WTC11 (cell line): ENCODE measurements at regions not wholly inside any gene's neighbourhood (a gene's known extent, or its start where the extent isn't known, plus 50 kb on each side); places are given as distances from the start of the nearest gene placed in this dataset.

ENCODE experiments used
- ATAC-seq: fragments of 200-7000 bp; cut with Tn5 transposase; 2 replicates; pipeline ENCODE4 v1.10.0; 2021; ENCODE audit warnings: mild to moderate bottlenecking, moderate library complexity
- CTCF ChIA-PET: fragments of 300-600 bp; sonication (Branson Sonifier 250); formaldehyde crosslinking; loops from one replicate; lab custom pipeline; 2021; ENCODE audit warnings: antibody characterized with exemption; lab: Charles Lee
- POLR2A ChIA-PET: fragments of 350-600 bp; sonication (Branson Sonifier 250); formaldehyde crosslinking; loops from one replicate; lab custom pipeline; 2021; ENCODE audit warnings: antibody characterized with exemption; lab: Charles Lee
- DNase-seq: peaks from one replicate; pipeline ENCODE4 v3.0.0; 2021; ENCODE audit warnings: low spot score
- H3K27ac Mint-ChIP-seq: 2 replicates; pipeline ENCODE4 v1.8.0; 2021; ENCODE audit warnings: mixed read lengths
- H3K27me3 Mint-ChIP-seq: 2 replicates; pipeline ENCODE4 v1.8.0; 2021; ENCODE audit warnings: low read depth, mild to moderate bottlenecking, moderate library complexity, mixed read lengths
- H3K36me3 Mint-ChIP-seq: 2 replicates; pipeline ENCODE4 v1.8.0; 2021; ENCODE audit warnings: mixed read lengths
- H3K4me1 Mint-ChIP-seq: 2 replicates; pipeline ENCODE4 v1.8.0; 2022; ENCODE audit warnings: mixed read lengths
- H3K4me3 Mint-ChIP-seq: 2 replicates; pipeline ENCODE4 v1.8.0; 2021; ENCODE audit warnings: mild to moderate bottlenecking, moderate library complexity, mixed read lengths
- H3K9me3 Mint-ChIP-seq: 2 replicates; pipeline ENCODE4 v1.8.0; 2021; ENCODE audit warnings: mixed read lengths
- CREM ChIP-seq: sonication (generic); formaldehyde crosslinking; IDR thresholded peaks from 2 replicates; pipeline ENCODE4 v1.8.1; 2022; ENCODE audit warnings: mild to moderate bottlenecking, missing genetic modification reagents, moderate library complexity
- HMGA2 ChIP-seq: fragments of 250-450 bp; sonication (Bioruptor Pico); IDR thresholded peaks from 2 replicates; pipeline ENCODE4 v1.4.0; 2021; ENCODE audit warnings: mild to moderate bottlenecking, moderate library complexity
- RELA ChIP-seq: sonication (generic); formaldehyde crosslinking; IDR thresholded peaks from 2 replicates; pipeline ENCODE4 v1.8.1; 2022; ENCODE audit warnings: missing genetic modification reagents, mild to moderate bottlenecking, borderline replicate concordance
- SMAD3 ChIP-seq: sonication (generic); formaldehyde crosslinking; IDR thresholded peaks from 2 replicates; pipeline ENCODE4 v1.8.0; 2022; ENCODE audit warnings: missing genetic modification reagents, mild to moderate bottlenecking, borderline replicate concordance
- SP1 ChIP-seq: sonication (generic); formaldehyde crosslinking; conservative IDR thresholded peaks from 2 replicates; pipeline ENCODE4 v1.8.1; 2022; ENCODE audit warnings: missing genetic modification reagents
- ZBTB21 ChIP-seq: sonication (generic); formaldehyde crosslinking; IDR thresholded peaks from 2 replicates; pipeline ENCODE4 v1.8.1; 2023; ENCODE audit warnings: mild to moderate bottlenecking, missing genetic modification reagents, borderline replicate concordance
- ZNF416 ChIP-seq: fragments of 250-450 bp; sonication (Bioruptor Pico); IDR thresholded peaks from 2 replicates; pipeline ENCODE4 v1.9.0; 2021; ENCODE audit warnings: mild to moderate bottlenecking, inconsistent platforms
- TF ChIP-seq, protein P1 (sequence below): fragments of 250-450 bp; sonication (Bioruptor Pico); IDR thresholded peaks from 2 replicates; pipeline ENCODE4 v1.9.0; 2021; ENCODE audit warnings: mild to moderate bottlenecking, borderline replicate concordance
- TF ChIP-seq, protein P2 (sequence below): sonication (generic); formaldehyde crosslinking; IDR thresholded peaks from 2 replicates; pipeline ENCODE4 v1.8.1; 2023; ENCODE audit warnings: mild to moderate bottlenecking, missing genetic modification reagents
- TF ChIP-seq, protein P3 (sequence below): sonication (generic); formaldehyde crosslinking; IDR thresholded peaks from 2 replicates; pipeline ENCODE4 v1.8.0; 2022; ENCODE audit warnings: mild to moderate bottlenecking, missing genetic modification reagents
- TF ChIP-seq, protein P4 (sequence below): sonication (generic); formaldehyde crosslinking; IDR thresholded peaks from 2 replicates; pipeline ENCODE4 v1.8.0; 2022; ENCODE audit warnings: mild to moderate bottlenecking, missing genetic modification reagents
- TF ChIP-seq, protein P5 (sequence below): fragments of 250-450 bp; sonication (Bioruptor Pico); IDR thresholded peaks from 2 replicates; pipeline ENCODE4 v2.1.2; 2022; ENCODE audit warnings: mild to moderate bottlenecking, moderate library complexity
- TF ChIP-seq, protein P6 (sequence below): fragments of 250-450 bp; sonication (Bioruptor Pico); IDR thresholded peaks from 2 replicates; pipeline ENCODE4 v1.9.0; 2021; ENCODE audit warnings: moderate library complexity, mild to moderate bottlenecking, inconsistent platforms, borderline replicate concordance

DNA sequence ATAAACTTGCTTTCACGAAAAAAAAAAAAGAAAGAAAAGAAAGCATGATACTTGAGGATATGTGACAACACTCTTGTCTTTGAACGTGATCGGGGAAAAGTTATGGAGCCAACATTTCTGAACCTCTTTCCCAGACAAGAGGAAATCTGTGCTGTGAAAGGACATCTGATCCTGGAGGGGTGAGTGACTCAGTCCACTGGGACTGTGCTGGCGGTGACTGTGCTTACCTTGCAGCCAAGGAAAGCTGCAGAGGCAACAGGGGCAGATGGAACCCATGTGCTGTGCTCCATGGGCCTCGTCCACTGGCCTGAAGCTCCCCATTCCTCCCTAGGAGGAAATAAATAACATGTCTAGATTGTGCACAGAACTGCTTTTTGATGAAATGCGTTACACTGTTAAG, 116.5 kb upstream of the RAB11FIP2 start (continued):
- TF ChIP-seq, protein P1, sequence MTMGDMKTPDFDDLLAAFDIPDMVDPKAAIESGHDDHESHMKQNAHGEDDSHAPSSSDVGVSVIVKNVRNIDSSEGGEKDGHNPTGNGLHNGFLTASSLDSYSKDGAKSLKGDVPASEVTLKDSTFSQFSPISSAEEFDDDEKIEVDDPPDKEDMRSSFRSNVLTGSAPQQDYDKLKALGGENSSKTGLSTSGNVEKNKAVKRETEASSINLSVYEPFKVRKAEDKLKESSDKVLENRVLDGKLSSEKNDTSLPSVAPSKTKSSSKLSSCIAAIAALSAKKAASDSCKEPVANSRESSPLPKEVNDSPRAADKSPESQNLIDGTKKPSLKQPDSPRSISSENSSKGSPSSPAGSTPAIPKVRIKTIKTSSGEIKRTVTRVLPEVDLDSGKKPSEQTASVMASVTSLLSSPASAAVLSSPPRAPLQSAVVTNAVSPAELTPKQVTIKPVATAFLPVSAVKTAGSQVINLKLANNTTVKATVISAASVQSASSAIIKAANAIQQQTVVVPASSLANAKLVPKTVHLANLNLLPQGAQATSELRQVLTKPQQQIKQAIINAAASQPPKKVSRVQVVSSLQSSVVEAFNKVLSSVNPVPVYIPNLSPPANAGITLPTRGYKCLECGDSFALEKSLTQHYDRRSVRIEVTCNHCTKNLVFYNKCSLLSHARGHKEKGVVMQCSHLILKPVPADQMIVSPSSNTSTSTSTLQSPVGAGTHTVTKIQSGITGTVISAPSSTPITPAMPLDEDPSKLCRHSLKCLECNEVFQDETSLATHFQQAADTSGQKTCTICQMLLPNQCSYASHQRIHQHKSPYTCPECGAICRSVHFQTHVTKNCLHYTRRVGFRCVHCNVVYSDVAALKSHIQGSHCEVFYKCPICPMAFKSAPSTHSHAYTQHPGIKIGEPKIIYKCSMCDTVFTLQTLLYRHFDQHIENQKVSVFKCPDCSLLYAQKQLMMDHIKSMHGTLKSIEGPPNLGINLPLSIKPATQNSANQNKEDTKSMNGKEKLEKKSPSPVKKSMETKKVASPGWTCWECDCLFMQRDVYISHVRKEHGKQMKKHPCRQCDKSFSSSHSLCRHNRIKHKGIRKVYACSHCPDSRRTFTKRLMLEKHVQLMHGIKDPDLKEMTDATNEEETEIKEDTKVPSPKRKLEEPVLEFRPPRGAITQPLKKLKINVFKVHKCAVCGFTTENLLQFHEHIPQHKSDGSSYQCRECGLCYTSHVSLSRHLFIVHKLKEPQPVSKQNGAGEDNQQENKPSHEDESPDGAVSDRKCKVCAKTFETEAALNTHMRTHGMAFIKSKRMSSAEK (CRISPR knock-in tag), result no peak
- no peak for TF ChIP-seq ZNF416 (CRISPR knock-in tag)

DNA sequence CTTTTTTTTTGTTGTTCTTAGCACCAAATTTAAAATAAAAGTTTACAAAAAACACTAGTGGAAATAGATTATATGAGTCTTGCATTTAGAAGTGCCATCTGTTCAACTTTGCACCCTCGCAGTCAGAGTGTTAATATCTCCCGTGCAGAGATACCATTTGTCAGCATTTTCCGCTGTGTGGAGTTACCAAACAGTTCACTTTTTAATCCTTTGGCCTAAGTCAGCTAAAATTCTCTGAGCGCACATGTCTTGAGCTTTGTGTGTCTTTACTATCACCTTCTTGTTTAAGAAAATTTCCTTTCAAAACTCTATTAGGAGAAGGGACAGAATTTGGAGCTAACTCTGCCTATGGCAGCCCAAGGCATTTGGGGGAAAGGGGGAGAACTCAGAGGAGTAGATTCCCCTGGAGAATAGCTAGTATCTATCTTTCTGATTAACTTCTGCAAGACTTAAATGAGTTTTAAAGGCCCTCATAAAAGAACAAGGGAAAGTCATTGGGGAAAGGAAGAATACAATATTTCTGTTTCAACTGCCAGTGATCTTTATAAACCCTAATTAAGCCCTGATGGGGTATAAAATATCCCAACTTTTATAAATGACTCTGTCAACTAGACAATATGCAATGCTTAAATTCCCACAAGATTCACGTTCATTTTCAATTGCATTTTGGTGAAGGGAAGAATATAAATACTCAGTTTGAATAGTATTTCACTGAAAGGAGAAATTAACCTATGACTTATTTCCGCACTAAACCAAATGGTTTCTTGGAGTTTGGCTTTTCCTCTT, 114.9 kb upstream of the RAB11FIP2 start:
- POLR2A ChIA-PET, result no interaction called here
- Mint-ChIP-seq H3K27me3 (no peaks in the 10 kb centered on the region; the same call in 1 of the 2 replicates), H3K36me3 (no peaks in the 10 kb centered on the region), H3K9me3 (peaks cover 3% of the 10 kb centered on the region; the same call in 1 of the 2 replicates), H3K27ac (no peak overlapping the region), H3K4me1 (no peaks in the 10 kb centered on the region), H3K4me3 (no peak overlapping the region)
- no peak for ATAC-seq
- TF ChIP-seq, protein P2, sequence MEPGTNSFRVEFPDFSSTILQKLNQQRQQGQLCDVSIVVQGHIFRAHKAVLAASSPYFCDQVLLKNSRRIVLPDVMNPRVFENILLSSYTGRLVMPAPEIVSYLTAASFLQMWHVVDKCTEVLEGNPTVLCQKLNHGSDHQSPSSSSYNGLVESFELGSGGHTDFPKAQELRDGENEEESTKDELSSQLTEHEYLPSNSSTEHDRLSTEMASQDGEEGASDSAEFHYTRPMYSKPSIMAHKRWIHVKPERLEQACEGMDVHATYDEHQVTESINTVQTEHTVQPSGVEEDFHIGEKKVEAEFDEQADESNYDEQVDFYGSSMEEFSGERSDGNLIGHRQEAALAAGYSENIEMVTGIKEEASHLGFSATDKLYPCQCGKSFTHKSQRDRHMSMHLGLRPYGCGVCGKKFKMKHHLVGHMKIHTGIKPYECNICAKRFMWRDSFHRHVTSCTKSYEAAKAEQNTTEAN, result no peak
- TF ChIP-seq CREM (CRISPR knock-in tag), result no peak
- no peak for TF ChIP-seq RELA (CRISPR knock-in tag)
- no peak for TF ChIP-seq SP1 (CRISPR knock-in tag)
- TF ChIP-seq, protein P3, sequence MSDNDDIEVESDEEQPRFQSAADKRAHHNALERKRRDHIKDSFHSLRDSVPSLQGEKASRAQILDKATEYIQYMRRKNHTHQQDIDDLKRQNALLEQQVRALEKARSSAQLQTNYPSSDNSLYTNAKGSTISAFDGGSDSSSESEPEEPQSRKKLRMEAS (CRISPR knock-in tag), result no peak
- no peak for TF ChIP-seq SMAD3 (CRISPR knock-in tag)
- DNase-seq, result no peak
- CTCF ChIA-PET, result no interaction called here

DNA sequence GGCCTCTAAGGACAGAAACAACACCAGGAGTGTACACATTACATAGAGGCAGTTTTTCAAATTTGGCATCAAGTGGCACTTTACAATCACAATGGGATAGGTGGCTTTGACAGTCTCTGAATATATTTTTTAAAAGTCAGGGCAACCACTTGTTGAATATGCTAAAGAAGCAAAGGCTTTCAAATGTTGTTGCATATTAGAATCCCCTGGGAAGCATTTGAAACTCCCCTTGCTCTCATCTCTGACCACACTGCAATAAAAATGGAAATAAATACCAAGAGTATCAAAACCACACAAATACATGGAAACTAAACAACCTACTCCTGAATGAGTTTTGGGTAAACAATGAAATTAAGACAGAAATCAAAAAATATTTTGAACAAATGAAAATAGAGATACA, 106.5 kb upstream of the RAB11FIP2 start:
- TF ChIP-seq, protein P4, sequence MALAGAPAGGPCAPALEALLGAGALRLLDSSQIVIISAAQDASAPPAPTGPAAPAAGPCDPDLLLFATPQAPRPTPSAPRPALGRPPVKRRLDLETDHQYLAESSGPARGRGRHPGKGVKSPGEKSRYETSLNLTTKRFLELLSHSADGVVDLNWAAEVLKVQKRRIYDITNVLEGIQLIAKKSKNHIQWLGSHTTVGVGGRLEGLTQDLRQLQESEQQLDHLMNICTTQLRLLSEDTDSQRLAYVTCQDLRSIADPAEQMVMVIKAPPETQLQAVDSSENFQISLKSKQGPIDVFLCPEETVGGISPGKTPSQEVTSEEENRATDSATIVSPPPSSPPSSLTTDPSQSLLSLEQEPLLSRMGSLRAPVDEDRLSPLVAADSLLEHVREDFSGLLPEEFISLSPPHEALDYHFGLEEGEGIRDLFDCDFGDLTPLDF (CRISPR knock-in tag), result no peak
- TF ChIP-seq, protein P5, sequence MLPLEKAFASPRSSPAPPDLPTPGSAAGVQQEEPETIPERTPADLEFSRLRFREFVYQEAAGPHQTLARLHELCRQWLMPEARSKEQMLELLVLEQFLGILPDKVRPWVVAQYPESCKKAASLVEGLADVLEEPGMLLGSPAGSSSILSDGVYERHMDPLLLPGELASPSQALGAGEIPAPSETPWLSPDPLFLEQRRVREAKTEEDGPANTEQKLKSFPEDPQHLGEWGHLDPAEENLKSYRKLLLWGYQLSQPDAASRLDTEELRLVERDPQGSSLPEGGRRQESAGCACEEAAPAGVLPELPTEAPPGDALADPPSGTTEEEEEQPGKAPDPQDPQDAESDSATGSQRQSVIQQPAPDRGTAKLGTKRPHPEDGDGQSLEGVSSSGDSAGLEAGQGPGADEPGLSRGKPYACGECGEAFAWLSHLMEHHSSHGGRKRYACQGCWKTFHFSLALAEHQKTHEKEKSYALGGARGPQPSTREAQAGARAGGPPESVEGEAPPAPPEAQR (CRISPR knock-in tag), result no peak
- TF ChIP-seq ZBTB21 (CRISPR knock-in tag) (no peak), HMGA2 (no peak)
- TF ChIP-seq, protein P6, sequence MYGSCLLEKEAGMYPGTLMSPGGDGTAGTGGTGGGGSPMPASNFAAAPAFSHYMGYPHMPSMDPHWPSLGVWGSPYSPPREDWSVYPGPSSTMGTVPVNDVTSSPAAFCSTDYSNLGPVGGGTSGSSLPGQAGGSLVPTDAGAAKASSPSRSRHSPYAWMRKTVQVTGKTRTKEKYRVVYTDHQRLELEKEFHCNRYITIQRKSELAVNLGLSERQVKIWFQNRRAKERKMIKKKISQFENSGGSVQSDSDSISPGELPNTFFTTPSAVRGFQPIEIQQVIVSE (CRISPR knock-in tag), result no peak
- H3K4me1 Mint-ChIP-seq, result no peaks in the 10 kb centered on the region
- no peaks in the 10 kb centered on the region; the same call in 1 of the 2 replicates for H3K27me3 Mint-ChIP-seq
- no peak for ATAC-seq
- H3K4me3 Mint-ChIP-seq, result no peak overlapping the region
- H3K27ac Mint-ChIP-seq, result no peak overlapping the region
- H3K9me3 Mint-ChIP-seq, result peaks cover 14% of the 10 kb centered on the region
- ChIA-PET CTCF (no interaction called here), POLR2A (interaction anchor here (0.6 kb wide), 1 partner anchor 779 kb away, joined by 3 read pairs; no protein-coding TSS in a partner anchor)
- no peaks in the 10 kb centered on the region for H3K36me3 Mint-ChIP-seq
- no peak for DNase-seq
